Neural progenitor cell (in vitro differentiated cells): ENCODE measurements at regions not wholly inside any gene's neighbourhood (a gene's known extent, or its start where the extent isn't known, plus 50 kb on each side); places are given as distances from the start of the nearest gene placed in this dataset.

Experiments
- DNase-seq: peaks from one replicate; pipeline ENCODE4 v3.0.0-alpha.2; 2016; ENCODE audit warnings: low spot score
- H2AFZ ChIP-seq: fragments of 200-600 bp; sonication (generic); replicated peaks from 2 replicates; pipeline ENCODE4 v1.6.1; 2016; ENCODE audit warnings: antibody characterized with exemption
- H3F3A ChIP-seq: fragments of 200-600 bp; sonication (generic); 2 replicates; pipeline ENCODE4 v1.6.1; 2016; ENCODE audit warnings: antibody characterized with exemption, low read depth
- H3K27ac ChIP-seq: fragments of 200-600 bp; sonication (generic); 2 replicates; pipeline ENCODE4 v1.5.1; 2016; ENCODE audit warnings: mild to moderate bottlenecking
- H3K27me3 ChIP-seq: fragments of 200-600 bp; sonication (generic); 2 replicates; pipeline ENCODE4 v1.6.1; 2016; ENCODE audit warnings: mild to moderate bottlenecking, moderate library complexity
- H3K36me3 ChIP-seq: fragments of 200-600 bp; sonication (generic); 2 replicates; pipeline ENCODE4 v1.5.1; 2016
- H3K4me1 ChIP-seq: fragments of 200-600 bp; sonication (generic); 2 replicates; pipeline ENCODE4 v1.6.1; 2016; ENCODE audit warnings: mixed run types
- H3K4me2 ChIP-seq: fragments of 200-600 bp; sonication (generic); 2 replicates; pipeline ENCODE4 v1.6.1; 2016
- H3K4me3 ChIP-seq: fragments of 200-600 bp; sonication (generic); 2 replicates; pipeline ENCODE4 v1.5.1; 2016
- H3K79me2 ChIP-seq: fragments of 200-600 bp; sonication (generic); 2 replicates; pipeline ENCODE4 v1.6.1; 2016; ENCODE audit warnings: low read depth
- H3K9ac ChIP-seq: fragments of 200-600 bp; sonication (generic); 2 replicates; pipeline ENCODE4 v1.6.1; 2016
- H3K9me3 ChIP-seq: fragments of 200-600 bp; sonication (generic); 2 replicates; pipeline ENCODE4 v1.5.1; 2016; ENCODE audit warnings: low read depth
- H4K20me1 ChIP-seq: fragments of 200-600 bp; sonication (generic); 2 replicates; pipeline ENCODE4 v1.6.1; 2016; ENCODE audit warnings: low read depth
- H3K27ac Mint-ChIP-seq: 3 replicates; pipeline ENCODE4 v1.8.0; 2021; ENCODE audit warnings: mixed read lengths
- H3K27me3 Mint-ChIP-seq: 2 replicates; pipeline ENCODE4 v1.8.0; 2022; ENCODE audit warnings: low read depth, mild to moderate bottlenecking, inconsistent platforms, moderate library complexity, mixed read lengths; ENCODE audit not compliant: insufficient read depth
- H3K36me3 Mint-ChIP-seq: 3 replicates; pipeline ENCODE4 v1.8.0; 2021; ENCODE audit warnings: mixed read lengths
- H3K4me1 Mint-ChIP-seq: 3 replicates; pipeline ENCODE4 v1.8.0; 2021; ENCODE audit warnings: mixed read lengths
- H3K4me3 Mint-ChIP-seq: 3 replicates; pipeline ENCODE4 v1.8.0; 2021; ENCODE audit warnings: mild to moderate bottlenecking, moderate library complexity, mixed read lengths
- H3K9me3 Mint-ChIP-seq: 3 replicates; pipeline ENCODE4 v1.8.0; 2020; ENCODE audit warnings: mixed read lengths
- EZH2 ChIP-seq: fragments of 200-600 bp; sonication (generic); IDR thresholded peaks from 2 replicates; pipeline ENCODE4 v1.6.1; 2017; ENCODE audit warnings: antibody characterized with exemption, mild to moderate bottlenecking, moderate library complexity
- EZH2phosphoT487 ChIP-seq: fragments of 200-600 bp; sonication (generic); IDR thresholded peaks from 2 replicates; pipeline ENCODE4 v1.6.1; 2017; ENCODE audit warnings: antibody characterized with exemption
- TF ChIP-seq, protein P1 (sequence below): fragments of 200-600 bp; sonication (generic); IDR thresholded peaks from 2 replicates; pipeline ENCODE4 v1.5.1; 2017; ENCODE audit warnings: antibody characterized with exemption, mild to moderate bottlenecking

- H3K4me3 ChIP-seq, result no peak overlapping the region
- H3K4me1 ChIP-seq, result peaks cover 6% of the 10 kb centered on the region
- H3K4me2 ChIP-seq, result no peak overlapping the region
- H3K27ac ChIP-seq, result no peak overlapping the region
- peaks cover 17% of the 10 kb centered on the region for H3F3A ChIP-seq
- no peak overlapping the region for H3K9ac ChIP-seq
- Mint-ChIP-seq H3K4me3 (no peak overlapping the region), H3K27ac (no peak overlapping the region), H3K4me1 (no peaks in the 10 kb centered on the region), H3K36me3 (peaks cover 17% of the 10 kb centered on the region), H3K27me3 (peaks cover 2% of the 10 kb centered on the region), H3K9me3 (no peaks in the 10 kb centered on the region)
- DNase-seq, result no peak
- H3K27me3 ChIP-seq, result no peaks in the 10 kb centered on the region
- no peaks in the 10 kb centered on the region for H3K9me3 ChIP-seq
- no peaks in the 10 kb centered on the region for H3K36me3 ChIP-seq
- TF ChIP-seq EZH2 (no peak), EZH2phosphoT487 (no peak)
- TF ChIP-seq, protein P1, sequence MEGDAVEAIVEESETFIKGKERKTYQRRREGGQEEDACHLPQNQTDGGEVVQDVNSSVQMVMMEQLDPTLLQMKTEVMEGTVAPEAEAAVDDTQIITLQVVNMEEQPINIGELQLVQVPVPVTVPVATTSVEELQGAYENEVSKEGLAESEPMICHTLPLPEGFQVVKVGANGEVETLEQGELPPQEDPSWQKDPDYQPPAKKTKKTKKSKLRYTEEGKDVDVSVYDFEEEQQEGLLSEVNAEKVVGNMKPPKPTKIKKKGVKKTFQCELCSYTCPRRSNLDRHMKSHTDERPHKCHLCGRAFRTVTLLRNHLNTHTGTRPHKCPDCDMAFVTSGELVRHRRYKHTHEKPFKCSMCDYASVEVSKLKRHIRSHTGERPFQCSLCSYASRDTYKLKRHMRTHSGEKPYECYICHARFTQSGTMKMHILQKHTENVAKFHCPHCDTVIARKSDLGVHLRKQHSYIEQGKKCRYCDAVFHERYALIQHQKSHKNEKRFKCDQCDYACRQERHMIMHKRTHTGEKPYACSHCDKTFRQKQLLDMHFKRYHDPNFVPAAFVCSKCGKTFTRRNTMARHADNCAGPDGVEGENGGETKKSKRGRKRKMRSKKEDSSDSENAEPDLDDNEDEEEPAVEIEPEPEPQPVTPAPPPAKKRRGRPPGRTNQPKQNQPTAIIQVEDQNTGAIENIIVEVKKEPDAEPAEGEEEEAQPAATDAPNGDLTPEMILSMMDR, result no peak
- H3K79me2 ChIP-seq, result no peaks in the 10 kb centered on the region
- no peak overlapping the region for H2AFZ ChIP-seq
- H4K20me1 ChIP-seq, result no peaks in the 10 kb centered on the region
Observed at GRCh38 chr17:77503293-77503655, 362.5 kb downstream of the SEC14L1 start.

DNA sequence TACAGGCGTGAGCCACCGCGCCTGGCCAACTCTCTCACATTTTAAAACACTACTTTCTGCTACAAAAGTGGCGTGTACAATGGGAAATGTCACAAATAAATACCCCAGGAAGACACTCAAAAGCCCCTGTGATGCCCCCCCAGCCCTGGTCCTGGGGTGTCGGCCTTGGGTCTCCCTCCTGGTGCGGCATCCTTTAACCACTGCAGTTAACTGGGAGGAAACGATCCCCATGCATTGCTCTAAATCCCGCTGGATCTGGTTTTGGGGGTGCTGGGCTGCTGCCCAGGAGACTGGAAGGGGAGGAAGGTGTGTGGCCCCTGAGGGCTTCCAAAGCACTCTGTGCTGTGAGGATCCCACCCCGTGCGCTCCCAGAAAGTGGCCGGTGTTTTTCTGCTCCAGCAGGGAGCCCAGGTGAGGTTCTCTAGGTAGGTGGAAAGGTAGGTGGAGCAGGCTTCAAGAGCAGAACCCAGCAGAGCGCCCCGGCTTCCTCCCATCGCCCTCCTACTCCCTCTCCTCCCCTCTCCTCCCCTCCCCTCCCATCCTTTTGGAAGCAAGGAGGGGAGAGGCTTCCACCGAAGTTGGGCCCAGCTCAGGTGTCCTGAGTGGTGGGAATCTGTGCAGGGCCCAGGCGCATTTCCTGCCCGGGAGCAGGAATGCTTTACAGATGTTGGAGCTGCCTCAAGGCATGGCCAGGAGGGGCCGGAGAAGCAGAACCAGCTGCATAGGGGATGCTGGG is 363.3 kb downstream of the SEC14L1 start:
- no peak overlapping the region for H3K27ac Mint-ChIP-seq
- Histone ChIP-seq H2AFZ (no peak overlapping the region), H3K4me1 (peaks cover 6% of the 10 kb centered on the region), H3K9me3 (no peaks in the 10 kb centered on the region), H3K27me3 (no peaks in the 10 kb centered on the region), H3K79me2 (no peaks in the 10 kb centered on the region), H3K36me3 (no peaks in the 10 kb centered on the region), H3F3A (peaks cover 17% of the 10 kb centered on the region), H3K9ac (no peak overlapping the region), H3K4me2 (no peak overlapping the region), H3K4me3 (no peak overlapping the region), H4K20me1 (no peaks in the 10 kb centered on the region), H3K27ac (no peak overlapping the region)
- no peaks in the 10 kb centered on the region for H3K9me3 Mint-ChIP-seq
- H3K4me1 Mint-ChIP-seq, result no peaks in the 10 kb centered on the region
- peaks cover 17% of the 10 kb centered on the region for H3K36me3 Mint-ChIP-seq
- DNase-seq, result no peak
- no peak overlapping the region for H3K4me3 Mint-ChIP-seq
- peaks cover 2% of the 10 kb centered on the region for H3K27me3 Mint-ChIP-seq
- TF ChIP-seq, protein P1, result no peak
- no peak for TF ChIP-seq EZH2phosphoT487
- no peak for TF ChIP-seq EZH2

GRCh38 chr17:77504652-77505155 is 363.9 kb downstream of the SEC14L1 start:
- no peaks in the 10 kb centered on the region for H3K79me2 ChIP-seq
- DNase-seq, result no peak
- no peaks in the 10 kb centered on the region for H3K9me3 ChIP-seq
- H3K36me3 Mint-ChIP-seq, result peaks cover 14% of the 10 kb centered on the region
- no peak overlapping the region for H3K9ac ChIP-seq
- H3K27ac ChIP-seq, result no peak overlapping the region
- no peaks in the 10 kb centered on the region for H3K27me3 Mint-ChIP-seq
- H3K4me1 Mint-ChIP-seq, result no peaks in the 10 kb centered on the region
- no peak overlapping the region for H3K4me3 ChIP-seq
- H3K27ac Mint-ChIP-seq, result no peak overlapping the region
- no peaks in the 10 kb centered on the region for H3K27me3 ChIP-seq
- H2AFZ ChIP-seq, result no peak overlapping the region
- no peak overlapping the region for H3K4me2 ChIP-seq
- no peaks in the 10 kb centered on the region for H3K36me3 ChIP-seq
- H3K4me1 ChIP-seq, result peaks cover 6% of the 10 kb centered on the region
- H3K4me3 Mint-ChIP-seq, result no peak overlapping the region
- H3K9me3 Mint-ChIP-seq, result no peaks in the 10 kb centered on the region
- H4K20me1 ChIP-seq, result no peaks in the 10 kb centered on the region
- peaks cover 16% of the 10 kb centered on the region for H3F3A ChIP-seq
- TF ChIP-seq EZH2 (no peak), EZH2phosphoT487 (no peak)
- TF ChIP-seq, protein P1, result no peak
